Ovary (tissue), 7 donors: ENCODE measurements at regions not wholly inside any gene's neighbourhood (a gene's known extent, or its start where the extent isn't known, plus 50 kb on each side); places are given as distances from the start of the nearest gene placed in this dataset.

Experiments
- DNase-seq, 5 donors: peaks; one replicate each; pipeline ENCODE4 v3.0.0-alpha.2; 2019 to 2020
- H3K27ac ChIP-seq, 2 donors: fragments of 200-600 bp; one replicate each; pipeline versions ENCODE4 v1.5.1 to v1.8.0; 2019 to 2022
- H3K27me3 ChIP-seq: fragments of 200-600 bp; one replicate; pipeline ENCODE4 v1.8.0; 2022
- H3K36me3 ChIP-seq: fragments of 200-600 bp; sonication (generic); one replicate; pipeline ENCODE4 v1.5.1; 2019
- H3K4me1 ChIP-seq: one replicate; pipeline ENCODE4 v1.8.1; 2013; ENCODE audit warnings: mild to moderate bottlenecking, moderate library complexity; ENCODE audit not compliant: insufficient read depth
- H3K4me3 ChIP-seq: fragments of 200-600 bp; sonication (generic); one replicate; pipeline ENCODE4 v1.5.1; 2017
- H3K9me3 ChIP-seq, 2 donors: fragments of 200-600 bp in 1 of 2; sonication (generic) in 1 of 2; one replicate each; pipeline versions ENCODE4 v1.5.1 to v1.8.1; 2013 to 2019; ENCODE audit warnings: mild to moderate bottlenecking in 1 of 2, moderate library complexity in 1 of 2
- EP300 ChIP-seq: sonication (generic); formaldehyde crosslinking; IDR thresholded peaks from one replicate; pipeline ENCODE4 v1.6.1; 2017; ENCODE audit warnings: antibody characterized with exemption
- POLR2A ChIP-seq: fragments of 450-650 bp; IDR thresholded peaks from one replicate; pipeline ENCODE4 v1.6.1; 2017; ENCODE audit warnings: antibody characterized with exemption, mild to moderate bottlenecking, moderate library complexity
- WGBS, 3 donors: extraction: QIAGEN DNeasy Blood & Tissue Kit in 1 of 3; methylation state at CpG; one replicate each; pipeline versions ENCODE4 v1.1.5 to v1.1.7; 2013 to 2017; 5-methylcytosine and 5-hydroxymethylcytosine counted together
- intact Hi-C, 4 donors: fragments of 100-400 bp; cut with DNase I; formaldehyde crosslinking; loops; one replicate each; pipeline versions ENCODE4 v1.11.0 to v1.15.1; 2022 to 2023
- TF ChIP-seq, protein P1 (sequence below), 3 donors: fragments of 450-650 bp in 2 of 3; fragments of 200-600 bp in 1 of 3; IDR thresholded peaks; one replicate each; pipeline versions ENCODE4 v1.5.1 to v1.8.0; 2016 to 2022; ENCODE audit warnings: antibody characterized with exemption in 3 of 3, mild to moderate bottlenecking in 1 of 3
- donor health status: DM: no; HTN: no; CAD: no; lungs with moderate emphysema.
- donor health status: DM: no; HTN: no; CAD: no.
- donor health status: Bipolar disorder and iron deficiency.
- donor health status: DM: no; HTN: no; CAD: no.
- donor health status: DM: yes; HTN: yes; CAD: no.

GRCh38 chr12:107369006-107369405 is 275.7 kb upstream of the CRY1 start:
- DNase-seq: no peak
- intact Hi-C loops: no loop called here
- H3K27me3 ChIP-seq: no peaks in the 10 kb centered on the region
- 61 to 71% (median 64%) methylated on average over 2 of the region's 2 CpGs for WGBS, 3 donors
- H3K9me3 ChIP-seq: no peaks in the 10 kb centered on the region
- H3K27ac ChIP-seq: no peak overlapping the region
- H3K4me1 ChIP-seq: no peaks in the 10 kb centered on the region
- no peak overlapping the region for H3K4me3 ChIP-seq
- TF ChIP-seq POLR2A: no peak
- TF ChIP-seq, protein P1, sequence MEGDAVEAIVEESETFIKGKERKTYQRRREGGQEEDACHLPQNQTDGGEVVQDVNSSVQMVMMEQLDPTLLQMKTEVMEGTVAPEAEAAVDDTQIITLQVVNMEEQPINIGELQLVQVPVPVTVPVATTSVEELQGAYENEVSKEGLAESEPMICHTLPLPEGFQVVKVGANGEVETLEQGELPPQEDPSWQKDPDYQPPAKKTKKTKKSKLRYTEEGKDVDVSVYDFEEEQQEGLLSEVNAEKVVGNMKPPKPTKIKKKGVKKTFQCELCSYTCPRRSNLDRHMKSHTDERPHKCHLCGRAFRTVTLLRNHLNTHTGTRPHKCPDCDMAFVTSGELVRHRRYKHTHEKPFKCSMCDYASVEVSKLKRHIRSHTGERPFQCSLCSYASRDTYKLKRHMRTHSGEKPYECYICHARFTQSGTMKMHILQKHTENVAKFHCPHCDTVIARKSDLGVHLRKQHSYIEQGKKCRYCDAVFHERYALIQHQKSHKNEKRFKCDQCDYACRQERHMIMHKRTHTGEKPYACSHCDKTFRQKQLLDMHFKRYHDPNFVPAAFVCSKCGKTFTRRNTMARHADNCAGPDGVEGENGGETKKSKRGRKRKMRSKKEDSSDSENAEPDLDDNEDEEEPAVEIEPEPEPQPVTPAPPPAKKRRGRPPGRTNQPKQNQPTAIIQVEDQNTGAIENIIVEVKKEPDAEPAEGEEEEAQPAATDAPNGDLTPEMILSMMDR (IDR thresholded peaks at IDR 0.05): no peak
- no peaks in the 10 kb centered on the region for H3K36me3 ChIP-seq

DNA sequence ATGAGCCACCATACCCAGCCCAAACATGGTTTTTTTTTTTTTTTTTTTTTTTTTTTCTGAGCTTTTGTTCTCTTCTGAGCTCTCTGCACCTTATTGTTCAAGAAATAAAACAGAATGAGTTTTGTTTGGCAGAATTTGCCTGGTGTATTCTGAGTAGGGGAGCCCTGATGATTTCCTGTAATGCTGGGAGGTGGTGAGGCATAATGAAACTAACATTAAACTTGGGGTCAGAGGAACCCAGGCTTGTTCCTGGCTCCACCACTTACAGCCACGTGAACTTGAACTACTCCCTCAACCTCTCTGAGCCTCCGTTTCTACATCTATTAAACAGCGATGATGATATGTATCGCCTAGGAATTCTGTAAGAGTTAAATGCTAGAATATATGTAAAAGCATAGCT is 276.3 kb upstream of the CRY1 start:
- TF ChIP-seq EP300: no peak
- TF ChIP-seq POLR2A: no peak
- TF ChIP-seq, protein P1 (IDR thresholded peaks at IDR 0.05): no peak
- Histone ChIP-seq H3K36me3 (no peaks in the 10 kb centered on the region), H3K27ac (no peak overlapping the region), H3K4me3 (no peak overlapping the region), H3K27me3 (no peaks in the 10 kb centered on the region), H3K4me1 (no peaks in the 10 kb centered on the region), H3K9me3 (no peaks in the 10 kb centered on the region)
- DNase-seq: no peak
- 75 to 84% (median 78%) methylated on average over 4 of the region's 4 CpGs for WGBS, 3 donors
- intact Hi-C loops: no loop called here

GRCh38 chr12:107372229-107372658 is 278.9 kb upstream of the CRY1 start:
- 68 to 76% (median 75%) methylated on average over 5 of the region's 5 CpGs for WGBS, 3 donors
- no peaks in the 10 kb centered on the region for H3K36me3 ChIP-seq
- H3K4me3 ChIP-seq: no peak overlapping the region
- intact Hi-C loops: no loop called here
- H3K9me3 ChIP-seq: no peaks in the 10 kb centered on the region
- TF ChIP-seq, protein P1 (IDR thresholded peaks at IDR 0.05): no peak
- TF ChIP-seq POLR2A (no peak), EP300 (no peak)
- no peaks in the 10 kb centered on the region for H3K4me1 ChIP-seq
- no peaks in the 10 kb centered on the region for H3K27me3 ChIP-seq
- H3K27ac ChIP-seq: no peak overlapping the region
- DNase-seq: no peak

- no peak overlapping the region for H3K27ac ChIP-seq
- DNase-seq: no peak
- no peak overlapping the region for H3K4me3 ChIP-seq
- H3K4me1 ChIP-seq: no peaks in the 10 kb centered on the region
- no peaks in the 10 kb centered on the region for H3K36me3 ChIP-seq
- 80 to 93% (median 92%) methylated on average over 3 of the region's 3 CpGs for WGBS, 3 donors
- TF ChIP-seq, protein P1 (IDR thresholded peaks at IDR 0.05): no peak
- TF ChIP-seq EP300 (no peak), POLR2A (no peak)
- H3K27me3 ChIP-seq: no peaks in the 10 kb centered on the region
- H3K9me3 ChIP-seq: no peaks in the 10 kb centered on the region
- intact Hi-C loops: no loop called here
Measured at GRCh38 chr12:107373238-107373809, 280.0 kb upstream of the CRY1 start.
